ENCODE measurements at regions not wholly inside any gene's neighbourhood (a gene's known extent, or its start where the extent isn't known, plus 50 kb on each side); places are given as distances from the start of the nearest gene placed in this dataset.

GRCh38 chr2:151032741-151033191 is 228.9 kb downstream of the RBM43 start:
- no peak for TF ChIP-seq EZH2 (IDR thresholded peaks at IDR 0.05; ENCODE audit: insufficient read depth, poor library complexity, severe bottlenecking)
- no peak for TF ChIP-seq EZH2phosphoT487 (IDR thresholded peaks at IDR 0.05; ENCODE audit: insufficient read depth, low read depth)
